ENCODE measurements at regions not wholly inside any gene's neighbourhood (a gene's known extent, or its start where the extent isn't known, plus 50 kb on each side); places are given as distances from the start of the nearest gene placed in this dataset.

- no peaks in the 10 kb centered on the region for H3K36me3 Mint-ChIP-seq
- WGBS (ENCODE audit: insufficient coverage) = 91% methylated on average over 6 of the region's 9 CpGs
These were observed 155.3 kb upstream of the HAND2 start for GRCh38 chr4:173685165-173685830.

GRCh38 chr4:173684223-173684622 is 154.2 kb upstream of the HAND2 start:
- Mint-ChIP-seq H3K9me3 (peaks cover 3 to 6% of the 10 kb centered on the region in 2 donors), H3K27ac (no peak overlapping the region), H3K4me1 (no peaks in the 10 kb centered on the region), H3K4me3 (no peak overlapping the region), H3K27me3 (ENCODE audit: low read depth in 2 of 2) (no peaks in the 10 kb centered on the region), H3K36me3 (no peaks in the 10 kb centered on the region)
- no peaks in the 10 kb centered on the region for H3K36me3 ChIP-seq (ENCODE audit: control insufficient read depth, insufficient read depth, low read length)
- DNase-seq = no peak
- WGBS (ENCODE audit: insufficient coverage) = 79% methylated on average over 3 of the region's 3 CpGs
- no peaks in the 10 kb centered on the region for H3K27me3 ChIP-seq (ENCODE audit: control insufficient read depth, insufficient read depth, low read length)
- intact Hi-C loops (cut with micrococcal nuclease) = no loop called here
- H3K9me3 ChIP-seq (ENCODE audit: control insufficient read depth, insufficient read depth, low read length) = no peaks in the 10 kb centered on the region
- no peak overlapping the region for H3K27ac ChIP-seq (ENCODE audit: low read length)
- H3K4me1 ChIP-seq (ENCODE audit: control insufficient read depth, insufficient read depth, low read length) = no peaks in the 10 kb centered on the region
- no peak for TF ChIP-seq CTCF (IDR thresholded peaks at IDR 0.05)
- ATAC-seq = no peak
- H3K4me3 ChIP-seq (ENCODE audit: low read length) = no peak overlapping the region

More at GRCh38 chr4:173685165-173685830, 155.3 kb upstream of the HAND2 start:
- no peaks in the 10 kb centered on the region for H3K9me3 ChIP-seq (ENCODE audit: control insufficient read depth, insufficient read depth, low read length)
- intact Hi-C loops (cut with micrococcal nuclease) = no loop called here
- ATAC-seq (no peak), DNase-seq (no peak)
- Mint-ChIP-seq H3K27me3 (ENCODE audit: low read depth in 2 of 2) (no peaks in the 10 kb centered on the region), H3K4me1 (no peaks in the 10 kb centered on the region), H3K9me3 (peaks cover 0 to 6% of the 10 kb centered on the region in 2 donors), H3K4me3 (no peak overlapping the region), H3K27ac (no peak overlapping the region)
- no peaks in the 10 kb centered on the region for H3K4me1 ChIP-seq (ENCODE audit: control insufficient read depth, insufficient read depth, low read length)
- TF ChIP-seq CTCF (IDR thresholded peaks at IDR 0.05) = no peak
- H3K27ac ChIP-seq (ENCODE audit: low read length) = no peak overlapping the region
- no peak overlapping the region for H3K4me3 ChIP-seq (ENCODE audit: low read length)
- no peaks in the 10 kb centered on the region for H3K36me3 ChIP-seq (ENCODE audit: control insufficient read depth, insufficient read depth, low read length)
- no peaks in the 10 kb centered on the region for H3K27me3 ChIP-seq (ENCODE audit: control insufficient read depth, insufficient read depth, low read length)

GRCh38 chr4:173682609-173683008 is 152.6 kb upstream of the HAND2 start:
- Histone ChIP-seq H3K4me1 (ENCODE audit: control insufficient read depth, insufficient read depth, low read length) (no peaks in the 10 kb centered on the region), H3K27ac (ENCODE audit: low read length) (no peak overlapping the region), H3K36me3 (ENCODE audit: control insufficient read depth, insufficient read depth, low read length) (no peaks in the 10 kb centered on the region), H3K27me3 (ENCODE audit: control insufficient read depth, insufficient read depth, low read length) (no peaks in the 10 kb centered on the region), H3K9me3 (ENCODE audit: control insufficient read depth, insufficient read depth, low read length) (no peaks in the 10 kb centered on the region), H3K4me3 (ENCODE audit: low read length) (no peak overlapping the region)
- ATAC-seq (no peak), DNase-seq (no peak)
- intact Hi-C loops (cut with micrococcal nuclease) = no loop called here
- Mint-ChIP-seq H3K27me3 (ENCODE audit: low read depth in 2 of 2) (no peaks in the 10 kb centered on the region), H3K4me1 (no peaks in the 10 kb centered on the region), H3K9me3 (peaks cover 3 to 6% of the 10 kb centered on the region in 2 donors), H3K36me3 (no peaks in the 10 kb centered on the region), H3K27ac (no peak overlapping the region), H3K4me3 (no peak overlapping the region)
- TF ChIP-seq CTCF (IDR thresholded peaks at IDR 0.05) = no peak
- 88% methylated on average over 2 of the region's 2 CpGs for WGBS (ENCODE audit: insufficient coverage)

DNA sequence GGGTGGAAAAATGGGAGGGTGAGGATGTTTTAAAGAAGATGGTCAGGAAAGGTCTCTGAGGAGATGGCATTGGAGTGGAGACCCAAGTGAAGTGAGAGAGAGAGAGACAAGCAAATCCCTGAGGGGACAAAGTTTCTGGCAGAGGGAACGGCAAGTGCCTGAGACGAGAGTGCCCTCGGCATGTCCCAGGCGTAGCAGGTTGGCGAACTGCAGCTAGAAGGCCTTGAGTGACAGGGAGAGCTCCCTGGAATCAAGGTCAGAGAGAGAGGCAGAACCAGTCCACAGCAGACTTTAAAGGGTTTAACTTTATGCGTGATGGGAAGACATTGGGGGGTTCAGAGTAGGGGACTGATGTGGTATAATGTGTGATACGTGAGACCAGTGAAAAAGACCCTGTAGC is 150.2 kb upstream of the HAND2 start:
- no peaks in the 10 kb centered on the region for H3K4me1 Mint-ChIP-seq
- 80% methylated on average over 6 of the region's 7 CpGs for WGBS (ENCODE audit: insufficient coverage)
- no peak overlapping the region for H3K4me3 Mint-ChIP-seq
- no peak overlapping the region for H3K27ac Mint-ChIP-seq
- Histone ChIP-seq H3K9me3 (ENCODE audit: control insufficient read depth, insufficient read depth, low read length) (no peaks in the 10 kb centered on the region), H3K27me3 (ENCODE audit: control insufficient read depth, insufficient read depth, low read length) (no peaks in the 10 kb centered on the region), H3K27ac (ENCODE audit: low read length) (no peak overlapping the region), H3K4me1 (ENCODE audit: control insufficient read depth, insufficient read depth, low read length) (no peaks in the 10 kb centered on the region), H3K36me3 (ENCODE audit: control insufficient read depth, insufficient read depth, low read length) (no peaks in the 10 kb centered on the region), H3K4me3 (ENCODE audit: low read length) (no peak overlapping the region)
- H3K27me3 Mint-ChIP-seq (ENCODE audit: low read depth in 2 of 2) = no peaks in the 10 kb centered on the region
- H3K9me3 Mint-ChIP-seq = peaks cover 7 to 16% of the 10 kb centered on the region in 2 donors
- DNase-seq (no peak), ATAC-seq (no peak)
- H3K36me3 Mint-ChIP-seq = no peaks in the 10 kb centered on the region
- TF ChIP-seq CTCF (IDR thresholded peaks at IDR 0.05) = no peak
- intact Hi-C loops (cut with micrococcal nuclease) = no loop called here
